PC-3 (cell line): ENCODE measurements at regions not wholly inside any gene's neighbourhood (a gene's known extent, or its start where the extent isn't known, plus 50 kb on each side); places are given as distances from the start of the nearest gene placed in this dataset.

Experiments used
- ATAC-seq: fragments of 200-7000 bp; cut with Tn5 transposase; 2 replicates; pipeline ENCODE4 v1.9.1; 2020; ENCODE audit warnings: mild to moderate bottlenecking, moderate library complexity
- BruUV-seq: library from RNA; stranded (reverse); fragments of 400-500 nt; replicated peaks from 2 replicates; lab custom pipeline; 2021; lab: Mats Ljungman, UMichigan
- CTCF ChIA-PET: fragments of 300-600 bp; sonication (Branson Sonifier 250); formaldehyde crosslinking; loops from one replicate; lab custom pipeline; 2022; ENCODE audit warnings: antibody characterized with exemption; lab: Charles Lee
- POLR2A ChIA-PET: fragments of 300-600 bp; sonication (Branson Sonifier 250); formaldehyde crosslinking; loops from one replicate; lab custom pipeline; 2022; ENCODE audit warnings: antibody characterized with exemption; ENCODE audit not compliant: unreplicated experiment; lab: Charles Lee
- DNase-seq: peaks from one replicate; pipeline ENCODE4 v3.0.0-alpha.2; 2015
- H2AFZ ChIP-seq: fragments of 300-600 bp; sonication (generic); 2 replicates; pipeline ENCODE4 v1.6.0; 2016; ENCODE audit warnings: antibody characterized with exemption, low read length
- H3F3A ChIP-seq: fragments of 300-600 bp; sonication (generic); one replicate; pipeline ENCODE4 v1.6.0; 2017; ENCODE audit warnings: antibody characterized with exemption, low read length, control low read depth, mild to moderate bottlenecking; ENCODE audit not compliant: unreplicated experiment
- H3K27ac ChIP-seq: fragments of 300-600 bp; sonication (generic); 2 replicates; pipeline ENCODE4 v1.5.1; 2016; ENCODE audit warnings: mild to moderate bottlenecking, low read length
- H3K27me3 ChIP-seq: fragments of 300-600 bp; sonication (generic); 2 replicates; pipeline ENCODE4 v1.6.1; 2016; ENCODE audit warnings: low read length, mixed read lengths
- H3K36me3 ChIP-seq: fragments of 300-600 bp; sonication (generic); 2 replicates; pipeline ENCODE4 v1.6.1; 2016; ENCODE audit warnings: low read depth, mixed run types, low read length, mixed read lengths
- H3K4me1 ChIP-seq: fragments of 300-600 bp; sonication (generic); 2 replicates; pipeline ENCODE4 v1.5.1; 2016; ENCODE audit warnings: low read length; ENCODE audit not compliant: insufficient read depth
- H3K4me2 ChIP-seq: fragments of 300-600 bp; sonication (generic); 2 replicates; pipeline ENCODE4 v1.6.0; 2016; ENCODE audit warnings: low read length
- H3K4me3 ChIP-seq: fragments of 300-600 bp; sonication (generic); 2 replicates; pipeline ENCODE4 v1.5.1; 2016; ENCODE audit warnings: mild to moderate bottlenecking, low read length, mixed read lengths
- H3K79me2 ChIP-seq: fragments of 300-600 bp; sonication (generic); 2 replicates; pipeline ENCODE4 v1.6.1; 2017; ENCODE audit warnings: low read length, mixed read lengths
- H3K9ac ChIP-seq: fragments of 300-600 bp; sonication (generic); 2 replicates; pipeline ENCODE4 v1.6.0; 2016; ENCODE audit warnings: mild to moderate bottlenecking, low read length
- H3K9me2 ChIP-seq: fragments of 300-600 bp; sonication (generic); replicated peaks from 2 replicates; pipeline ENCODE4 v1.6.1; 2016; ENCODE audit warnings: mixed run types, low read length, mixed read lengths
- H3K9me3 ChIP-seq: fragments of 300-600 bp; sonication (generic); 2 replicates; pipeline ENCODE4 v1.6.1; 2016; ENCODE audit warnings: low read length, mixed read lengths
- H4K20me1 ChIP-seq: fragments of 300-600 bp; sonication (generic); 2 replicates; pipeline ENCODE4 v1.6.1; 2016; ENCODE audit warnings: low read length, mixed read lengths
- CTCF ChIP-seq: fragments of 300-600 bp; sonication (generic); conservative IDR thresholded peaks from 2 replicates; pipeline ENCODE4 v1.5.1; 2017; ENCODE audit warnings: antibody characterized with exemption, low read depth, mild to moderate bottlenecking, low read length
- EZH2 ChIP-seq: fragments of 300-600 bp; sonication (generic); IDR thresholded peaks from one replicate; pipeline ENCODE4 v1.6.1; 2017; ENCODE audit warnings: antibody characterized with exemption, mild to moderate bottlenecking, low read length; ENCODE audit not compliant: unreplicated experiment
- EZH2phosphoT487 ChIP-seq: fragments of 300-600 bp; sonication (generic); IDR thresholded peaks from 2 replicates; pipeline ENCODE4 v1.6.1; 2018; ENCODE audit warnings: mild to moderate bottlenecking, antibody characterized with exemption, low read length, borderline replicate concordance
- intact Hi-C: fragments of 100-400 bp; cut with micrococcal nuclease; formaldehyde crosslinking; loops from 2 replicates; pipeline ENCODE4 v1.9.0; 2023

- Histone ChIP-seq H2AFZ (no peak overlapping the region), H3K4me2 (no peak overlapping the region), H3F3A (no peaks in the 10 kb centered on the region), H3K9me2 (no peaks in the 10 kb centered on the region), H3K27ac (no peak overlapping the region), H3K4me3 (no peak overlapping the region), H4K20me1 (no peaks in the 10 kb centered on the region), H3K4me1 (no peaks in the 10 kb centered on the region), H3K36me3 (no peaks in the 10 kb centered on the region), H3K79me2 (no peaks in the 10 kb centered on the region), H3K9me3 (no peaks in the 10 kb centered on the region), H3K27me3 (peaks cover 51% of the 10 kb centered on the region), H3K9ac (no peak overlapping the region)
- no TSS peak for BruUV-seq
- DNase-seq (peak; percentile 6), ATAC-seq (no peak)
- TF ChIP-seq CTCF (no peak), EZH2phosphoT487 (no peak), EZH2 (no peak)
- ChIA-PET POLR2A (no interaction called here), CTCF (no interaction called here)
- intact Hi-C loops = no loop called here
These were observed 171.9 kb upstream of the SPACA1 start for GRCh38 chr6:87875781-87876180.

- ATAC-seq (no peak), DNase-seq (no peak)
- no peak for TF ChIP-seq EZH2phosphoT487
- no peak for TF ChIP-seq EZH2
- Histone ChIP-seq H3K4me3 (no peak overlapping the region), H3K27me3 (peaks cover 29% of the 10 kb centered on the region), H3K27ac (no peak overlapping the region), H3K4me1 (no peaks in the 10 kb centered on the region), H3K9me2 (no peaks in the 10 kb centered on the region), H4K20me1 (no peaks in the 10 kb centered on the region), H3K36me3 (no peaks in the 10 kb centered on the region), H3F3A (no peaks in the 10 kb centered on the region), H2AFZ (no peak overlapping the region), H3K9ac (no peak overlapping the region), H3K79me2 (no peaks in the 10 kb centered on the region), H3K4me2 (no peak overlapping the region), H3K9me3 (no peaks in the 10 kb centered on the region)
- BruUV-seq = no TSS peak
- POLR2A ChIA-PET = no interaction called here
- CTCF ChIA-PET = no interaction called here
- intact Hi-C loops = no loop called here
These were observed 171.5 kb upstream of the AKIRIN2 start for GRCh38 chr6:87873556-87873955.

- DNase-seq (no peak), ATAC-seq (no peak)
- H3K36me3 ChIP-seq = no peaks in the 10 kb centered on the region
- no peaks in the 10 kb centered on the region for H3K9me2 ChIP-seq
- no peak overlapping the region for H3K9ac ChIP-seq
- CTCF ChIA-PET = no interaction called here
- H4K20me1 ChIP-seq = no peaks in the 10 kb centered on the region
- no peaks in the 10 kb centered on the region for H3K27me3 ChIP-seq
- BruUV-seq = no TSS peak
- no peaks in the 10 kb centered on the region for H3F3A ChIP-seq
- H3K79me2 ChIP-seq = no peaks in the 10 kb centered on the region
- H3K9me3 ChIP-seq = no peaks in the 10 kb centered on the region
- POLR2A ChIA-PET = interaction anchor here (0.6 to 0.7 kb wide), 2 partner anchors 135 to 217 kb away, joined by 3 read pairs; no protein-coding TSS in a partner anchor
- no peak overlapping the region for H3K4me2 ChIP-seq
- H3K4me1 ChIP-seq = no peaks in the 10 kb centered on the region
- H3K27ac ChIP-seq = no peak overlapping the region
- TF ChIP-seq CTCF = no peak
- no peak for TF ChIP-seq EZH2phosphoT487
- no peak for TF ChIP-seq EZH2
- no peak overlapping the region for H2AFZ ChIP-seq
- intact Hi-C loops = no loop called here
- H3K4me3 ChIP-seq = no peak overlapping the region
These were observed 168.5 kb upstream of the AKIRIN2 start for GRCh38 chr6:87870556-87870955.
